ENCODE measurements at regions not wholly inside any gene's neighbourhood (a gene's known extent, or its start where the extent isn't known, plus 50 kb on each side); places are given as distances from the start of the nearest gene placed in this dataset.

DNA sequence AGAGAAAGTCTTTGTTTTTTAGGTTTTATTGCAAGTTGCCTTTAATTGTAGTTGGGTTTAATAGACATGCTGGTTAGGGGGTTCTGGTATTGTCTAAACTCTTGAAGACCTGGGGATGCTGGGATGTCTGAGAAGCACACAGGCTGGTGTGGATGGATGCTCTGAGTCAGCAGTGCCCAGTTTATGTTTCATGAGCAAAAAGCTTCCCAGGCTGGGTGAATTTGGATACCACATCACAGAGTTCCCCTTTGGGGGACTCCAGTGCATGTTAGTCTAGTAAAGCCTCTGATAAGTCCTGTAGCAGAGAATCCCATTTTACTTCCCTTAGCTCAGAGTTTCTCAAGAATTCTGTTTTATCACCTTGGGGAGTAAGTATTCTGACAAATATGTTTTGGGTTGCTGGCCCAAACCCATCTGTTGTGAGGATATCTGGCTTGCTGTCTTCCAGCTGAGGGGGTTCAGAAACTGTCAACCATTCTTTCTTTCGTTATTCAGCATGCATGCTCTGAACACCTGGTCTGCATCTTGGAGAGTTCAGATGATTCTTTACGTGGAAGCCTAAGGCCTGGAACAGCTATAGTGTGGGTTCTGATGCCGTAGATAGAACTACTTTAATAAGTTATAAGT is 509.1 kb downstream of the VRK1 start:
- Histone ChIP-seq H3K9me3 (no peaks in the 10 kb centered on the region), H3K4me3 (ENCODE audit: low read depth, low read length) (no peak overlapping the region), H3K36me3 (ENCODE audit: control insufficient read depth, insufficient read depth, low read length) (no peaks in the 10 kb centered on the region), H3K4me1 (no peaks in the 10 kb centered on the region), H3K27me3 (replicated peaks; ENCODE audit: control insufficient read depth, insufficient read depth, low read length) (no peaks in the 10 kb centered on the region)
- Mint-ChIP-seq H3K4me3 (ENCODE audit: unreplicated experiment) (no peak overlapping the region), H3K9me3 (ENCODE audit: unreplicated experiment) (no peaks in the 10 kb centered on the region), H3K4me1 (ENCODE audit: low read depth, unreplicated experiment) (no peaks in the 10 kb centered on the region), H3K27me3 (ENCODE audit: insufficient read depth, unreplicated experiment) (peaks cover 8% of the 10 kb centered on the region), H3K27ac (ENCODE audit: unreplicated experiment) (no peak overlapping the region), H3K36me3 (ENCODE audit: insufficient read depth, unreplicated experiment) (no peaks in the 10 kb centered on the region)
- DNase-seq: no peak
- no peak for TF ChIP-seq CTCF (IDR thresholded peaks at IDR 0.05; ENCODE audit: insufficient read depth in 1 of 2, low read depth in 1 of 2, low read length in 1 of 2, severe bottlenecking in 1 of 2, unreplicated experiment in 1 of 2)
- CTCF ChIA-PET: no interaction called here
- no TSS peak for BruUV-seq (replicated peaks)
- intact Hi-C loops (cut with micrococcal nuclease; ENCODE audit: unreplicated experiment): no loop called here
- POLR2A ChIA-PET: no interaction called here

- intact Hi-C loops (cut with micrococcal nuclease; ENCODE audit: unreplicated experiment): no loop called here
- Mint-ChIP-seq H3K4me3 (ENCODE audit: unreplicated experiment) (no peak overlapping the region), H3K9me3 (ENCODE audit: unreplicated experiment) (no peaks in the 10 kb centered on the region), H3K27ac (ENCODE audit: unreplicated experiment) (no peak overlapping the region), H3K36me3 (ENCODE audit: insufficient read depth, unreplicated experiment) (no peaks in the 10 kb centered on the region), H3K4me1 (ENCODE audit: low read depth, unreplicated experiment) (no peaks in the 10 kb centered on the region), H3K27me3 (ENCODE audit: insufficient read depth, unreplicated experiment) (peaks cover 8% of the 10 kb centered on the region)
- no TSS peak for BruUV-seq (replicated peaks)
- no peak for TF ChIP-seq CTCF (IDR thresholded peaks at IDR 0.05; ENCODE audit: insufficient read depth in 1 of 2, low read depth in 1 of 2, low read length in 1 of 2, severe bottlenecking in 1 of 2, unreplicated experiment in 1 of 2)
- ChIA-PET POLR2A (no interaction called here), CTCF (no interaction called here)
- Histone ChIP-seq H3K27me3 (replicated peaks; ENCODE audit: control insufficient read depth, insufficient read depth, low read length) (no peaks in the 10 kb centered on the region), H3K9me3 (no peaks in the 10 kb centered on the region), H3K4me1 (no peaks in the 10 kb centered on the region), H3K36me3 (ENCODE audit: control insufficient read depth, insufficient read depth, low read length) (no peaks in the 10 kb centered on the region), H3K4me3 (ENCODE audit: low read depth, low read length) (no peak overlapping the region)
- no peak for DNase-seq
These were observed 509.6 kb downstream of the VRK1 start for GRCh38 chr14:97306760-97307246.

DNA sequence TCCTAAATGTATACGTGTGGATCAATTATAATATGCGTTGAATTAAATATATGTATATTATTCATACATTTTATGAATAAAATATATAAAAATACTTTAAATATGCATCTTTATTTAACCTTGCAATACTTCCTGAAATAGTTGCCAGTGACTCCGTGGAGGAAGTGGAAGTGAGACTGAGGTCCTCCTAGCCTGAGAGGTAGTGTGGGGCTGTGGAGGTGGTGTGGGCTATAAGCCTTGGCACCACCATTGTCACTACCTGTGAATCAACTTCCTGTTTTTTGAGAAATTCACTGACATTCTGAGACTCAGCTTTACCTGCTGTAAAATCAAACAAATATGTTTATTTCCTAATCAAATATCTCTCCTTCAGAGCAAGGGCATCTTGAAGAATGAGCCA is 514.2 kb downstream of the VRK1 start:
- no peaks in the 10 kb centered on the region for H3K27me3 ChIP-seq (replicated peaks; ENCODE audit: control insufficient read depth, insufficient read depth, low read length)
- DNase-seq: no peak
- ChIA-PET POLR2A (no interaction called here), CTCF (no interaction called here)
- H3K27me3 Mint-ChIP-seq (ENCODE audit: insufficient read depth, unreplicated experiment): peaks cover 8% of the 10 kb centered on the region
- no peak for TF ChIP-seq CTCF (IDR thresholded peaks at IDR 0.05; ENCODE audit: insufficient read depth in 1 of 2, low read depth in 1 of 2, low read length in 1 of 2, severe bottlenecking in 1 of 2, unreplicated experiment in 1 of 2)
- H3K9me3 Mint-ChIP-seq (ENCODE audit: unreplicated experiment): no peaks in the 10 kb centered on the region
- no peak overlapping the region for H3K4me3 Mint-ChIP-seq (ENCODE audit: unreplicated experiment)
- no peaks in the 10 kb centered on the region for H3K36me3 ChIP-seq (ENCODE audit: control insufficient read depth, insufficient read depth, low read length)
- H3K27ac Mint-ChIP-seq (ENCODE audit: unreplicated experiment): no peak overlapping the region
- H3K4me3 ChIP-seq (ENCODE audit: low read depth, low read length): no peak overlapping the region
- no peaks in the 10 kb centered on the region for H3K9me3 ChIP-seq
- H3K4me1 ChIP-seq: no peaks in the 10 kb centered on the region
- H3K36me3 Mint-ChIP-seq (ENCODE audit: insufficient read depth, unreplicated experiment): no peaks in the 10 kb centered on the region
- BruUV-seq (replicated peaks): no TSS peak
- H3K4me1 Mint-ChIP-seq (ENCODE audit: low read depth, unreplicated experiment): no peaks in the 10 kb centered on the region
- intact Hi-C loops (cut with micrococcal nuclease; ENCODE audit: unreplicated experiment): no loop called here

Measured in Caco-2 (cell line).